ENCODE measurements at regions not wholly inside any gene's neighbourhood (a gene's known extent, or its start where the extent isn't known, plus 50 kb on each side); places are given as distances from the start of the nearest gene placed in this dataset.
"Not testable (repeated sequence)": the region's sequence is repeated elsewhere in the genome, so short reads cannot be mapped to it uniquely, and the experiment has no call there.

DNA sequence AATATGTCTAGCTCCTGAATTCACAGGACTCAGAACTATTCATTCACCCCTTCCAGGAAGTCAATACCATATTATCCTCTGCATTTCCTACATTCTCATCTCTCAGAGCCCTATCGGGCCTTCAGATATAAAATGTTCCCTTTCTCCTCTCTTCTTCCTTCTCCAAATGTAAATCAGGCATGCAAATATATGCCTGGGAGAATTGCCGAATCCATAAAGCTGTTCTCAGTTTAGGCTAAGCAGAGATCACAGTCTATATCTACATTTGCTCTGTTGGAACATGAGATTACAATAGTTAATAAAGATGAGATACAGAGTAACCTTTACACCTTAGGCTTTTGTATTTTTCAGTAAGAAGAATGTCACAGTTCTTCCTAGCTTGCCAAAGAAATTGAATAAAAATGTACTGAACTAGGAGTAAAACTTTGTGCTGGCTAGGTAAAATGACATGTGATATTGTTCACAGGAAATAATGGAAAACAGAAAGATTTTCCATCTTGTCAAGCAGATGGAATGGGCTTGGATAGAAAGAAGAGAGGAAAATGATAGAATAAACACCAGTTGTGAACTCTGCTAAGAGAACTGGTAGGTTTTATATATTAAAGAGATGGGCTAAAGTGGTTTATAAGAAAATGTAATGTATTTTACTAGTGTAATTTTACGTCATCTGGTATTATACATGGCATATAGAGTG is 161.5 kb downstream of the NRIP1 start:
- no peak for DNase-seq (ENCODE audit: low spot score)

DNA sequence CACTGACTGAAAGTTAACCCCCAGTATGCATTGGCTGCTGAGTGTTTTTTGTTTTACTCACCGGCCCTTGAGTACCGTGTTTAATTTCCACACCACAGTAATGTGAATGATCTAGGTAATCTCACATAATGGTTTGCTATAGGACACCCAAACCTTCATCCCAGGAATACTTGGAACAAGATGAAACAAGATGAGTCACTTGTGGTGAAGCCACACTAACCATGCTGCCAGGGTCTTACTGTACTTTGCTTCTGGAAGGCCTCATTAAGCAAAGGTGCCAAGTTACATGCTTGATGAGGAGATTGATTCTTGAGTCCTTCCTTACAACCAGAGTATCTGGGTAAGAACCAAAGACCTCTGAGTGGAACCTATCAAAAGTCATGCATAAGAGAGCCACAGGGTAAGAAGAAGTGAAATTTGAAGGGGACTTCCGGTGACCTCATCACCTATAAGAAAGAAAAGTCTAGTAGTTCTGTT is 163.3 kb downstream of the NRIP1 start:
- no peak for DNase-seq (ENCODE audit: low spot score)

DNA sequence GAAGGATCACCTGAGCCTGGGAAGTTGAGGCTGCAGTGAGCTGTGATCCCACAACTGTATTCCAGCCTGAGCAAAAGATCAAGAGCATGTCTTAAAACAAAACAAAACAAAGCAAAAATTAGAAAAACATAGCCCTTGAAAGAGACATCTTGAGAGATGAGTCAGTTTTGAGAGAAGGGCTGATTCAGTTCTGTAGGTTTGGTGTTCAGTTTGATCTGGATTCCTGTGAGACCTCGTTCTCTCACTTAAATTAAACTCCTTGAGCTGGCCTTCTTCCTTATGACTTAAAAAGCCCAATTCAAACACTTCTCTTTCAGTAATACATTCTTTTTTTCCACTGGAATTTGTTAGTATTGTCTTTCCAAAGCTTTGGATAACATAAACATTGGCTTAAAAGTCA is 164.2 kb downstream of the NRIP1 start:
- peak; percentile 12 for DNase-seq (ENCODE audit: low spot score)

DNA sequence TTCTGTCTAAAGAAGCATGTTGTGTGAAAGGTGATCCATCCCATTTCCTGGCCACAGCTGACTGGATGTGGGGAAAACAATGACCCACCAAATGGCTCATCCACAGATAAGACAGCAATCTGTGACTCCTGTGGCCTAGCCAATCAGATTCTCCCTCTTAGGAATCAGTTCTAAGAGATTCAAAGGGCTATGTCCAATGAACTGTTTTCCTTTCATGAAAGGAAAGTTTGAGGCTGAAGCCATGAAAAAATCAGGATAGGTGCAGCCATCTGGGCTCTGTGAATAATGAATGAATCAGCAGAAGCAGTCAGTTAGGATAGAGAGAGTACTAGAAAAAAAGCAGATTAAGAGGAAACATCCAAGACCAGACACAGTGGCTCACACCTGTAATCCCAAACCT is 164.7 kb downstream of the NRIP1 start:
- DNase-seq (ENCODE audit: low spot score): peak; percentile 5

DNA sequence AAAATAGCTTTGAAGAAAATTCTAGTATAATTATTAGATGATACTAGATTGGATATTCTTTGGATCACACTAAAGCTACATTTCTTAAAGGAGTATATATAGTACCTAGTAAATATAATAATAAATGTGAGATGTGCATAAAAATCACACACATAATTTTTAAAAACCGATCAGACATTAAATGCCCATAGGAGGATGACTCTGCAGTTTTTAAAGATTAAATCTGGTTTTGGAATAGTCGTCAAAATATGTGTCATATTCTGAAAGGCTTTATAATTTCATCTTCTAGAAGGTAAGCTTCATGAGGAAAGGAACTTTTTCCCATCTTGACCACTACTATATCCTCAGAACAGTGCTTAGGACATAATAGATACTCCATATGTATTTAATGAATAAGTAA is 169.0 kb downstream of the NRIP1 start:
- DNase-seq (ENCODE audit: low spot score): no peak

DNA sequence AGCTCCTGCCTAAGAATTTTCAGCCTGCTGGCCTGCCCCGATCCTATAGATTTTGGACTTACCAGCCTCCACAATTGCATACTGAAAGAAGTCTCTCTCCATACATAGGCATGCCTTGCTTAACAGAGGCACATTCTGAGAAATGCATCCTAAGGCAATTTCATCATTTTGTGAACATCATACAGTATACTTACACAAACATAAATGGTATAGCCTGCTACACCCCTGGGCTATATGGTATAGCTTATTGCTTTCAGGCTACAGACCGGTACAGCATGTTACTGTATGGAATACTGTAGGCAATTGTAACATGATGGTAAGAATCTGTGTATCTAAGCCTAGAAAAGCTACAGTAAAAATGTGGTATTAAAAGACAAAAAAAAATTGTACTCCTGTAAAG is 174.7 kb downstream of the NRIP1 start:
- DNase-seq (ENCODE audit: low spot score): no peak

DNA sequence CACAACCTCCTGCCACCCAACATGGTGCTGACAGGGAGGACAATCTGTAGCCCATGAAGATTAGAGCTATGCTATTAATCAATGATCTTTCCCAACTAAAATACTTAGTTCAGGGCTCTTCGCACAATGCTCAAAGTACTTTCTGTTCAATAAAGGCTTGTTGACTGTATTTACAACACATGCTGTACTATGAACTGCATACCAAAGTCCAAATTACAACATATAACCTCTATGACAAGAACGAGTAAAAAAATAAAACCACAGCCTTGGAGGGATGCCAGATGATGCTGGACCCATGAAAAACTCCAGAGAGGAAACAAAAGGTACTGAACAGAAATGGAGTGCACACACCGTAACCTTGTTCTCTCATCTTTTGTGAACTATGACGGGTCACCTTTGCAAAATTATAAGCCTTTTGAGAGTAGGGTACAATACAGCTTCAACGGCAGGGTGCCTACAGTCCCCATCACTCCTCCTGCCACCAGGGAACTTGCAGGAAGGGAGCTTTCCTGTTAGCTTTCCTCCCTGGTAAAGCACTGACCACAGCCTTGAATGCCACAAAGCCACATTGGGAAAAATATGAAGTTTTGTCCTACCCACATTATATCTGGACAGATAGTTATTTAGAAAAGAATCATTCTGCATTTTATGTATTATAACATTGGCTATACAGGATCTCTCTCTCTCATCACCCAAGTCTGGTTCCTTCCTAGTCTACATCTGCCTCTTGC is 175.6 kb downstream of the NRIP1 start:
- no peak for DNase-seq (ENCODE audit: low spot score)

DNA sequence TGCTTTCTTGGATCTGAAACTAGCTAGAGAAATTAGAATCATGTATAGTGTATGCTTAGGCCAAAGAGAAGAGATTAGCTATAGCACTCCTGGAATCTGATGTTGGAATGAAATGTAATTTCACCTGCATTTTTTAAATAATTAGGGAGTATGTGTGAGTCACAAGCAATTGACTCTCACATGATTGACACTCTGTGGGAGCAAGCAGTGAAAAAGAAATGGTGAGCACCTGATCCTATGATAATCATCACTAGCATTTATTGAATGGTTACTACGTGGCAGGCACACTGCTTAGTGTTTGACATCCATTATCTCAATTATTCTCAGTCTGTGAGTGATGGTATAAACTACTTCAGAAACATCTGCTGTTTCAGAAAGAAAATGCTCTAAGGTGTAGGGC is 176.6 kb downstream of the NRIP1 start:
- DNase-seq (ENCODE audit: low spot score): no peak

DNA sequence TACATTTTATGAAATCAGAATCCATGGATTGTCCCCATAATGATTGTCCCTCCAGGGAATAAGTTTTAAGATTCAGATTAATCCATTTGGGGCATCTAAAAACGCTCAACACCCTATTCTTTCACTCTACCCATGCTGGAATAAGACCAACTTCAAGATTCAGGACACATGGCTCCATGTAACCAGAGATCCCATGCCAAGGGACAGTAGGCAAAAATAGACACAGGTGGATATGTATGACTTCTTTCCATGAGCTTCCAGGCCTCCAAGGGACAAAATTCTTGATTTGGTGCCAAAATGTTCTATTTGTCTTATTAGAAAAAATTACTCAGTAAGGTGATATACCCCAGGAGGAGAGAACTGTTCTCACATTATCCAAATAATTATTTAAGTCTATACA is 178.8 kb downstream of the NRIP1 start:
- no peak for DNase-seq (ENCODE audit: low spot score)

DNA sequence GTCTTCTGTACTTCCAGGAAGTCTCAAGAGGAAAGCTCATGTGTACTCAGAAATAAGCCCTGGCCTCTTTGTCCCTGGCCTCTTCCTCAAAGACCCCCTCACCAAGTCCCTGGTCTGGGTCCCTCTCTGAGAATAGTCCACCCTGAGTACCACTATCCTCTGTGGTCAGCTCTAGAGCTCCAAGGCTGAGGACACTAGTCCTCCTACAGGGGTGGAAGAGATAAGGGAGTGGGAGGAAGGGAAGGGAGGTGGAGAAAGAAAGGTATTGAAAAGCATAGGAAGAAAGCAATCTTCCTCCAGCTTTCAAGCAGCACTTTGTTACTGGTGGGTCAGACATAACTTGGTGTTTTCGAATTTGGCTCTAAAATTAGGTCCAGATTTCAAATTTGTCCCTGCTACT is 181.4 kb downstream of the NRIP1 start:
- no peak for DNase-seq (ENCODE audit: low spot score)

DNA sequence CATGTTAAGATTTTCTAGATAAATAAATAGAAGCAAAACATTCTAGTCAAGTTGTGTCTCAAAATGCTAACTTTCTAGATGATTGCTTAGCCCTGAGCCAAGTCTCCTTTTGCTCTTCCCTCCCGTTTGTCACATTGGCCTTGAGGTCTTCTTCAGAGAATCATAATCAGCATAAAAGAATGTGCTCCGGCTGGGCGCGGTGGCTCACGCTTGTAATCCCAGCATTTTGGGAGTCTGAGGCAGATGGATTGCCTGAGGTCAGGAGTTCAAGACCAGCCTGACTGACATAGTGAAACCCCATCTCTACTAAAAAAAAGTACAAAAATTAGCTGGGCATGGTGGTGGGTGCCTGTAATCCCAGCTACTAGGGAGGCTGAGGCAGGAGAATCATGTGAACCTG is 182.3 kb downstream of the NRIP1 start:
- DNase-seq (ENCODE audit: low spot score): not testable (repeated sequence)

DNA sequence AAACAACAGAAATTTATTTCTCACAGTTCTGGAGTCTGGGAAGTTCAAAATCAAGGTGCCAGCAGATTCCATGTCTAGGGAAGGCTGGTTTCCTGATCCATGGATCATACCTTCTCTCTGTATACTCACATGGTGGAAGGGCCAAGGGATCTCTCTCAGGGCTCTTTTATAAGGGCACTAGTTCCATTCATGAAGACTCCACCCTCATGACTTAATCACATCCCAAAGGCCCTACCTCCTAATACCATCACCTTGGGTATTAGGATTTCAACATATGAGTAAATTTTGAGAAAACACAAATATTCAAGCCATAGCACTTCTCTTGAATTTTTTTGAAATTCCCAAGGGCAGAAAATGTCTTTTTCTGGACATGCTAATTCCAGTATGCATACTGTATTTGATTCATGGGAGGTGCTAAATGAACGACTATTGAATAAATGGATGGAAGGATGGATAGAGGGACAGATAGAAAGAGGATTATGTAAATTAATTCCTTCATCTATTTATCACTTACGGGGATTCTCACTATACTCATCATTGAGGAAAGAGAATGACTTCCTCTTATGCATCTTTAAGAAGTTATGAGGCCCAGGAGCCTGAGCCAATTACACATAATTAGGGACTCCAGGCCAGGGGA is 182.8 kb downstream of the NRIP1 start:
- no peak for DNase-seq (ENCODE audit: low spot score)

DNA sequence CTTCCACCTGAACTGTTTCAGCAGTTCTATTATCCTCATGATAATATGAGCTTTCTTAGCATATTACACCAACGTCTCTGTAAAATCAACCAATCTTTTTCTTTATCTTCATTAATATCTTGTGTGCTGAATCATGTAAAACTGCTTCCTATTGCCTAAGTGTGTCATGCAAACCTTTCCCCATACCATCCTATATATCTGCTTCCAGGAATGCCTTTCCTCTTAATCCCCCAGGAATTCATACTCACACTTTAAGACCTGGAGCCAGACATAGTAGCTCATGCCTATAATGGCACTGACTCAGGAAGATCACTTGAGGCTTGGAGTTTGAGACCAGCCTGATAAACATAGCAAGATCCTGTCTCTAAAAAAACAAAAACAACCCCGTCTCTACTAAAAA is 183.9 kb downstream of the NRIP1 start:
- peak; percentile 26 for DNase-seq (ENCODE audit: low spot score)

DNA sequence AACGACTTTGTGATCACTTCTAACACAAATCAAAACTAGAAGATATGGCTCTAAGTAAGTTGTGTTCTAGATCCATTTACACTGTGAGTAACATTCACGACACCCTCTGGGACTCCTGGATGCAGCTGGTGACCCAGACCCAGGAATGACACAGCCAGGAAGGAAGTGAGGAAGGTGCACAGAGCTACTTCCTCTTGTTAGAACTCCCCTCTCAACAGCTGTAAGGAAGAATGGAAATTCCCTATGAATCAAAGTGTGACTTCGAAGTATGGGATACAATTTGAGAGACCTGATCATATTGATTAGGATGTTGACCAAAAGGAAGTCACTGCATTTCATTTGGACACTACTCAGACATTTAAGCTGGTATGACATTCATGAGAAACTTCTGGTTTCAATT is 185.3 kb downstream of the NRIP1 start:
- no peak for DNase-seq (ENCODE audit: low spot score)

DNA sequence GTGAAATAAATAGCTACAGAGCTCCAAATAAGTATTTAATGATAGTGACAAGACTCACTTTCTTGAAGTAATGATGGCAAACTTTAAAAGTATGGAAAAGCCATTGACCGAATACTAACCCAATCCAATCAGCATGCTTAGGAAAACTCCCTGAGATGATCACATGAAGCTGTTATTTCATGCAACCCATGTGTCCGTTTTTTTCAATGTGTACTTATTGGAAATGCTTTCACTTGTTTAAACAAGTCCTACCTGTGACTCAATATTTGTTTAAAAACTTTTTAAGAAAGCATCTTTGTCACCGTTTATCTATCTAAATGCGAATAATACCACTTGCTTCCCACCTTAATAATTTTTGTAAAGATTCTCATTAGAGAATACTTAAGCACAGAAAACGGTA is 185.8 kb downstream of the NRIP1 start:
- DNase-seq (ENCODE audit: low spot score): no peak

DNA sequence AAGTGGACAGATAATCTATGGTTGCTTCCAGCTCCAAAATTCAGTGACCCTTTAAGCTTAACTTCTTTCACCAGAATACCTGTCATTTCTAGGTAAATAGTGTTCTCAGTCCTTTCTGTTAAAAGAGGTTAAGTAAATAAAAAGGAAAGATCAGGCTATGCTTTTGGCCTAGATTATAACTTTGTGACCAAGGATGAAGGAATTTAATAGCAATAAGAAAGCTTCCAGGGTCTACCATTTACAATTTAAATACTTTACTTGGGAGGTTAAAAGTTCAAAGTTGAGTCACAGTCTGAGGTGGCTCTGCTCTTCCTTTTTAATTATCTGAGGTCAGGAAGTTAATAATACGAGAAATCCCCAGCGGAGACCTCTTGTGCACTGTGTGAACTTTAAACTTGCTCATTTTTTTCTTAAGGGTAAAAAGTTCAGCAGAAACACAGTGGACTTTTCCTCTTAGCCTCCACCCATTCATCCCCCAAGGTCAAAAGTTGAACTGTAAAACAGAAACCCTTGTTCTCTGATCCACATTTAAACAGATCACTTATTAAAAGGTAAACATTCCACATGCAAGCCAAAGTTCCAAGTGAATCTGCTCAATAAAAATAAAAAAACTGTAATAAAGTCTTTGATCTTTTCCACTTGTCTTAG is 187.1 kb downstream of the NRIP1 start:
- no peak for DNase-seq (ENCODE audit: low spot score)

DNA sequence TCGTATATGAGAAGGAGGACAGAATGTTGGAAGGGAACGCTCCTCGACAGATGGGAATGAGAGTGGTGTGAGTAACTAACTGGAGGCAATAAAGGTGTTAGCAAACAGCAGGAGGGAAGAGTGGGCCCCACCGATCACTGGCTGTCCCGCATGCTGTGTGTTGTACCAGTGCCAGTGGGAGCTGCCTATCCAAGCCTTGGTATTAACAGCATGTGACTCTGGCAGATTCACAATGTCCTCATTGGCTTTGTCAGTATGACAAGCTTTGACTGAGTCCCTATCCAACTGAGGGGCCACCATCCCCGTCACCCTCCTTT is 188.3 kb downstream of the NRIP1 start:
- no peak for DNase-seq (ENCODE audit: low spot score)

DNA sequence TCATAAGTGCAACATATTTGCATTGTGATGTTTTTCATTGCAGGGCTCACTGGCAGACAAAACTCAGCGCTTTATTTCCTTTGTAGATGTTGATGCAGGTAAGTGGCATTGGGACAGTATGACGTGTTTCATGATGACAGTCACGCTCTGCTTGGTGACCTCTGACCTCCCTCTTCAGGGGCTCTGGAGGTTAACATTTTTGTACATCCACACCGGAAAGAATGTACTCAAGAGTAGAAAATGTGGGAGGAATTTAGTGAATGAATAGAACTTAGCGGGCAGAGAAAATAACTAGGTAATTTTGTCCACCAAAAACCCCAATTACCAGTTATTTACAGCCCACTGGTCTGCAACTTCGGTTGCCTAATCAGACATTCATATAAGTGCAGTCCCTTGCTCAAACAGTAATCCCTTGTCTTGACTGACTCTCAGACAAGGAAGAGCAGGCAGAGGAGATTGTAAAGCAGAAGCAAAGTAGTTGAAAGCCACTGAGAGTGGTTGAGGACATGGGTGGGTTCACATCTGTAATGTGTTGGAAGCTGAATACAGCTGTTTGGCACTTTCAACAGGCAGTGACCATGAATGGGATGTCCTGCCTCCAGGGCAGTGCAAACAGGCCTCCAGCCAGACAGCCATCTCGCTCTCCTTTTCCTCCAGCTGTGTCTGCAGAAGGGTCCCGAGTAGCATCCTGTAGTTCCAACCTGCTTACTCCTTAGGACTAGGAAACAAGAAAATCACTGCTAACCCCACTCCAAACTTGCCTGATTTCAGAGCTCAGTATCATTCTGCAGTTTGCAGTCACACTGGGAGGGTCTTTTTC is 188.9 kb downstream of the NRIP1 start:
- DNase-seq (ENCODE audit: low spot score): no peak

DNA sequence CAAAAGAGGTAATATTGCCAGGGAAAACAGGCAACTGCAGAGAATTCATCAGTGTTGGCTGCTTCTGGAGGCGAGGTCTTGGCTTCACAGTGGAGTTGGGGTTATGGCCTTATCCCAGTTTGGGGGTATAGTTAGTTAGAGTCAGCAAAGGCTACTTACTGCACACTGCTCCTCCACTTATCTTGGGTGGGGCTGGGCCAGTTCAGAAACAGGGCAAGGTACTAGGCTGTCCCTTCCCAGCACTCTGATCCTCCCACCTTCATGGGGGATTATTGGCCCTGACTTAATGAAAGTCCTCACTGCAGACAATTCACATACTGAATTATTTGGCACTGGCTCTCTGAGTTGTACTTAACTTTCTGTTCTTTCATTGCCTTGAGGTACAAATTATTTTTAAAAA is 189.6 kb downstream of the NRIP1 start:
- no peak for DNase-seq (ENCODE audit: low spot score)

DNA sequence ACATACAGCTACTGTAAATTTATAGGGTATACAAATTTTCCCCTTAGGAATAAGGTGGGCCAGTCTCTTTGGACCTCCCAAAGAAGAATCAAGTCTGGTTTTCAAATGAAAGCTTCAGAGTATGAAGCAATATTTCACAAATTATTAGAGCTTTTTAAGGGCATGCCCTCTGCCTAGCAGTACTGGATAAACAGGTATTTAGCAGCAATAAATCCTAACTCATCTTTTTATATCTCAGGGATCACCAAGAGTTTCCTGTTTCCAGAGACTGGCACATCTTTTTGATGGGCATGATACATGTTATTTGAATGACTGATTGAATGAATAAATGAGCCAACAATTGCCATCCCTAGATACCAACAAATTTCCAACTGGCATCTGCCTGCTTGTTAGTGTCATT is 190.4 kb downstream of the NRIP1 start:
- DNase-seq (ENCODE audit: low spot score): no peak

DNA sequence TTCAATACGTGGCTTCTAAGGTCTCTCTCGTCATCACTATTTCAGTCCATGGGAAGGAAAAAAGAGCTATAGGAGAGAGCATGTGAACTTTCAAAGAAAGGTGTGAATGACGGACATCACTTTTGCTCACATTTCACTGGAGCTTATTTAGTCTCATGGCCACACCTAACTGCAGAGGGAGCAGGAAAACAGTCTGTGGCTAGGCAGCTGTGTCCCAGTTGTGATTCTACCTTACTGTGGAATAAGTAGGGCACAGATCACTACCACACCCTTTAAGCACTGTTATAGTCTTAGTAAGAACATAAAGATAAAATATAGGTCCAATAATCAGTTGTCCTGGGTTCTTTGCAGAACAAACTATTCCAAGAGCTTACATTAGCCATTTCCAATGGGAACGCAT is 192.9 kb downstream of the NRIP1 start:
- DNase-seq (ENCODE audit: low spot score): no peak

DNA sequence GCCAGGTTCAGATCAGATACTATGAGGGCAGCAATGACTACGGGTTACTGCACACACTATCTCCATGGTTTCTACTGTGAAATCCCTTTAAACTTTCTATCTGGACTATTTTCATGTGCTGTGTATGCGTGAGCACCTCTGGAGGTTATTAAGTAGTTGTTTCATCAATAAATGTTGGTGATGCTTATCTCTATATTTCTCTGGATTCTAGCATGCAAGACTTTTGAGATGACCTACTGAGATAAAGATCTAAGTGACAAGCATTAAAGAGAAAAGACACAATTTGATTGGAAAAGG is 194.0 kb downstream of the NRIP1 start:
- no peak for DNase-seq (ENCODE audit: low spot score)
